ENCODE measurements at regions not wholly inside any gene's neighbourhood (a gene's known extent, or its start where the extent isn't known, plus 50 kb on each side); places are given as distances from the start of the nearest gene placed in this dataset.

DNA sequence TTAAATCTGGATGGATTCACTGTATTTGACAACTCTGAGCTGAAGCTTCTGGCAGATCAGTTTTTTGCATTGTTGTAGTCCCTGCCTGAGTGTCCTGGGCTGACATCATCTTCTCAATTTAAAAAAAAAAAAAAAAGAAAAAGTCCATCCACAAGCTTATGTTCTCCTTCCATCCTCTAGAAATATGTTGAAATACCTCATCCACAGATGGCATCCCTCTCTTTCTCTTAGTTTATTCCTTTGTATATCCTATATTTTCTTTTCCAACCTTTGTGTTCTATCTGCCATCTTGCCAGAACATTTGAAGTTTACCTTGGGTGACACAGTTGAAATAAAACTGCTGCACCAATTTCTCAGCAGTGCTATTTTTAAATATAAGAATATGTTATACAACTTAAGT lies 184.4 kb upstream of the PKN2 start:
- H3K27ac ChIP-seq (ENCODE audit: low read depth in 1 of 2, low read length in 2 of 2) = no peak overlapping the region
- H3K4me1 ChIP-seq (ENCODE audit: control insufficient read depth in 4 of 4, insufficient read depth in 4 of 4, low read length in 3 of 4) = peaks cover 0 to 7% (median 3%) of the 10 kb centered on the region in 4 donors
- H3K27me3 ChIP-seq (ENCODE audit: control insufficient read depth in 4 of 4, insufficient read depth in 4 of 4, low read length in 3 of 4) = no peaks in the 10 kb centered on the region
- no peaks in the 10 kb centered on the region for H3K36me3 ChIP-seq (ENCODE audit: control insufficient read depth in 4 of 4, insufficient read depth in 3 of 4, low read depth in 1 of 4, low read length in 3 of 4)
- no peak overlapping the region for H3K4me3 ChIP-seq (ENCODE audit: low read depth in 1 of 3, low read length in 3 of 3)
- TF ChIP-seq GABPA (IDR thresholded peaks at IDR 0.05 in 1 of 2, conservative IDR thresholded peaks at IDR 0.05 in 1 of 2) (no peak), JUND (IDR thresholded peaks at IDR 0.05) (no peak), TAF1 (conservative IDR thresholded peaks at IDR 0.05) (no peak), FOXA1 (IDR thresholded peaks at IDR 0.05) (no peak), SP1 (IDR thresholded peaks at IDR 0.05) (no peak), RAD21 (IDR thresholded peaks at IDR 0.05) (no peak)
- TF ChIP-seq, protein P1, sequence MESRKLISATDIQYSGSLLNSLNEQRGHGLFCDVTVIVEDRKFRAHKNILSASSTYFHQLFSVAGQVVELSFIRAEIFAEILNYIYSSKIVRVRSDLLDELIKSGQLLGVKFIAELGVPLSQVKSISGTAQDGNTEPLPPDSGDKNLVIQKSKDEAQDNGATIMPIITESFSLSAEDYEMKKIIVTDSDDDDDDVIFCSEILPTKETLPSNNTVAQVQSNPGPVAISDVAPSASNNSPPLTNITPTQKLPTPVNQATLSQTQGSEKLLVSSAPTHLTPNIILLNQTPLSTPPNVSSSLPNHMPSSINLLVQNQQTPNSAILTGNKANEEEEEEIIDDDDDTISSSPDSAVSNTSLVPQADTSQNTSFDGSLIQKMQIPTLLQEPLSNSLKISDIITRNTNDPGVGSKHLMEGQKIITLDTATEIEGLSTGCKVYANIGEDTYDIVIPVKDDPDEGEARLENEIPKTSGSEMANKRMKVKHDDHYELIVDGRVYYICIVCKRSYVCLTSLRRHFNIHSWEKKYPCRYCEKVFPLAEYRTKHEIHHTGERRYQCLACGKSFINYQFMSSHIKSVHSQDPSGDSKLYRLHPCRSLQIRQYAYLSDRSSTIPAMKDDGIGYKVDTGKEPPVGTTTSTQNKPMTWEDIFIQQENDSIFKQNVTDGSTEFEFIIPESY (IDR thresholded peaks at IDR 0.05) = no peak
- TF ChIP-seq, protein P2, sequence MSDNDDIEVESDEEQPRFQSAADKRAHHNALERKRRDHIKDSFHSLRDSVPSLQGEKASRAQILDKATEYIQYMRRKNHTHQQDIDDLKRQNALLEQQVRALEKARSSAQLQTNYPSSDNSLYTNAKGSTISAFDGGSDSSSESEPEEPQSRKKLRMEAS (IDR thresholded peaks at IDR 0.05) = no peak
- TF ChIP-seq, protein P3, sequence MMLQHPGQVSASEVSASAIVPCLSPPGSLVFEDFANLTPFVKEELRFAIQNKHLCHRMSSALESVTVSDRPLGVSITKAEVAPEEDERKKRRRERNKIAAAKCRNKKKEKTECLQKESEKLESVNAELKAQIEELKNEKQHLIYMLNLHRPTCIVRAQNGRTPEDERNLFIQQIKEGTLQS (IDR thresholded peaks at IDR 0.05) = no peak
- TF ChIP-seq, protein P4, sequence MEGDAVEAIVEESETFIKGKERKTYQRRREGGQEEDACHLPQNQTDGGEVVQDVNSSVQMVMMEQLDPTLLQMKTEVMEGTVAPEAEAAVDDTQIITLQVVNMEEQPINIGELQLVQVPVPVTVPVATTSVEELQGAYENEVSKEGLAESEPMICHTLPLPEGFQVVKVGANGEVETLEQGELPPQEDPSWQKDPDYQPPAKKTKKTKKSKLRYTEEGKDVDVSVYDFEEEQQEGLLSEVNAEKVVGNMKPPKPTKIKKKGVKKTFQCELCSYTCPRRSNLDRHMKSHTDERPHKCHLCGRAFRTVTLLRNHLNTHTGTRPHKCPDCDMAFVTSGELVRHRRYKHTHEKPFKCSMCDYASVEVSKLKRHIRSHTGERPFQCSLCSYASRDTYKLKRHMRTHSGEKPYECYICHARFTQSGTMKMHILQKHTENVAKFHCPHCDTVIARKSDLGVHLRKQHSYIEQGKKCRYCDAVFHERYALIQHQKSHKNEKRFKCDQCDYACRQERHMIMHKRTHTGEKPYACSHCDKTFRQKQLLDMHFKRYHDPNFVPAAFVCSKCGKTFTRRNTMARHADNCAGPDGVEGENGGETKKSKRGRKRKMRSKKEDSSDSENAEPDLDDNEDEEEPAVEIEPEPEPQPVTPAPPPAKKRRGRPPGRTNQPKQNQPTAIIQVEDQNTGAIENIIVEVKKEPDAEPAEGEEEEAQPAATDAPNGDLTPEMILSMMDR (IDR thresholded peaks at IDR 0.05; ENCODE audit: low read depth, low read length, missing input control) = no peak
- H3K9me3 ChIP-seq (ENCODE audit: control insufficient read depth in 4 of 4, low read length in 3 of 4) = no peaks in the 10 kb centered on the region
- H3K9ac ChIP-seq (ENCODE audit: low read depth in 1 of 2, low read length in 2 of 2) = no peak overlapping the region
- DNase-seq (ENCODE audit: low spot score) = no peak

DNA sequence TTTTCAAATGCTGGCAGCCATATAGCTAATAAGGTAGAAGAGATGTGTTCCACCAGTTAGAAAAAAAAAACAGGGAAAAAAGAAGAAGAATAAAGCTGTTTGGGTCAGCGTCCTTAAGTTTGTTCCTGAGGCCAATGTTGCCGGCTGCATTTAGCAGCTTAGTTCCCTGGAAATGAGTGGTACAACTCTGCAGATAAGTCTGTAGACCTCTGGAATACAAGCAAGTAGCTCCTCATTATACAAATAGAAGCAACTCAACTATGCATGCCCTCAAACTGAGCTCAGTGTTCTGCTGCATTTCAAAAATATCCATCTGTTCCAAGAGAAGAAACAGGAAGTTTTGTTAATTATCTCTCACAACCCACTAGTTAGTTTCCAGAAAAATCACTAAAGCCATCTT lies 181.2 kb upstream of the PKN2 start:
- Histone ChIP-seq H3K4me3 (ENCODE audit: low read depth in 1 of 3, low read length in 3 of 3) (no peak overlapping the region), H3K9me3 (ENCODE audit: control insufficient read depth in 4 of 4, low read length in 3 of 4) (no peaks in the 10 kb centered on the region), H3K27me3 (ENCODE audit: control insufficient read depth in 4 of 4, insufficient read depth in 4 of 4, low read length in 3 of 4) (no peaks in the 10 kb centered on the region), H3K4me1 (ENCODE audit: control insufficient read depth in 4 of 4, insufficient read depth in 4 of 4, low read length in 3 of 4) (peaks cover 0 to 7% (median 5%) of the 10 kb centered on the region in 4 donors), H3K27ac (ENCODE audit: low read depth in 1 of 2, low read length in 2 of 2) (no peak overlapping the region), H3K36me3 (ENCODE audit: control insufficient read depth in 4 of 4, insufficient read depth in 3 of 4, low read depth in 1 of 4, low read length in 3 of 4) (no peaks in the 10 kb centered on the region), H3K9ac (ENCODE audit: low read depth in 1 of 2, low read length in 2 of 2) (no peak overlapping the region)
- no peak for TF ChIP-seq RAD21 (IDR thresholded peaks at IDR 0.05)
- peak; percentile 12 for TF ChIP-seq SP1 (IDR thresholded peaks at IDR 0.05)
- peak; percentile 56 to 65 for TF ChIP-seq RXRA (IDR thresholded peaks at IDR 0.05)
- TF ChIP-seq YY1 (IDR thresholded peaks at IDR 0.05) = no peak
- TF ChIP-seq, protein P2 (IDR thresholded peaks at IDR 0.05) = no peak
- no peak for DNase-seq (ENCODE audit: low spot score)
- WGBS = 83% methylated on average over 2 of the region's 2 CpGs

DNA sequence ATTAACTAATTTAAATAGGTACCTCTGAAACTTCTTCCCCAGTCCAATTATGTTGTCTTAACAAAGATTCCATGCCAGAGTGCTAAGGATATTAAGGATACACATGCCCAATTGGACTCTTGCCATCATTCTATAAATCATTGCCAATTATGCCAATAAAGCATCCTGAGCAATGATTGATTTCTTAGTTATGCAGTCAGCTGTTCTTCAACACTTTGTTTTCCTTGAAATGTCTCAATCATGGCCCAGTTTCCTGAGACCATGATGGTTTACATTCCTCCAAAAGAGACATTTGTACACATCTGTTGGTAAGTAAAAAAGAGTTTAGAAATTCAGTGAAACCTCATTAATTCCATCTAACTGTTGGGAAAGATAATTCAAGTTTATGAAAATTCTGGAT lies 180.4 kb upstream of the PKN2 start:
- Histone ChIP-seq H3K27me3 (ENCODE audit: control insufficient read depth in 4 of 4, insufficient read depth in 4 of 4, low read length in 3 of 4) (no peaks in the 10 kb centered on the region), H3K4me3 (ENCODE audit: low read depth in 1 of 3, low read length in 3 of 3) (no peak overlapping the region), H3K4me1 (ENCODE audit: control insufficient read depth in 4 of 4, insufficient read depth in 4 of 4, low read length in 3 of 4) (peaks cover 0 to 7% (median 5%) of the 10 kb centered on the region in 4 donors), H3K9me3 (ENCODE audit: control insufficient read depth in 4 of 4, low read length in 3 of 4) (no peaks in the 10 kb centered on the region), H3K27ac (ENCODE audit: low read depth in 1 of 2, low read length in 2 of 2) (no peak overlapping the region), H3K9ac (ENCODE audit: low read depth in 1 of 2, low read length in 2 of 2) (no peak overlapping the region), H3K36me3 (ENCODE audit: control insufficient read depth in 4 of 4, insufficient read depth in 3 of 4, low read depth in 1 of 4, low read length in 3 of 4) (no peaks in the 10 kb centered on the region)
- peak in 1 of 2 donors; percentile 32 for TF ChIP-seq HNF4A (conservative IDR thresholded peaks at IDR 0.05)
- TF ChIP-seq FOXA2 (IDR thresholded peaks at IDR 0.05) = no peak
- DNase-seq (ENCODE audit: low spot score) = no peak
